ENCODE measurements at regions not wholly inside any gene's neighbourhood (a gene's known extent, or its start where the extent isn't known, plus 50 kb on each side); places are given as distances from the start of the nearest gene placed in this dataset.

DNA sequence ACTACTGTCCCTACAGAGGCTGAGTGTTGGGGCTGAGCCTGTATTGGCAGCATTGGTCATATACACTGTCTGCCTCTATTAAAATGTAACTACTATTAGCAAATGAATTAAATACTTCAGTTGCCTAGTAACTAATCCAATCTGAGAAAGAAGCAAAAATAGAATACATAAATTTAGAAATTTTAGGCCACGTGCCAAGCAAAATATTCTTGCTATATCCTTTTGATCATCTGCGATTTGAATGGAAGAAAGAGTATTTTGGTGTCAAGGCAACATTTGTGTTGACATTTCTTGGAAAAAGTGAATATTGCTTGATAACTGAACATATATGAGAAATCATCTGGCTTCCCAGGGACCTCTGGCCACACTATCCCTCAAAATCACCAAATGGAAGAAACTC lies 148.2 kb upstream of the TOPAZ1 start:
- peaks cover 14% of the 10 kb centered on the region for H3K4me1 Mint-ChIP-seq
- TF ChIP-seq, protein P1, sequence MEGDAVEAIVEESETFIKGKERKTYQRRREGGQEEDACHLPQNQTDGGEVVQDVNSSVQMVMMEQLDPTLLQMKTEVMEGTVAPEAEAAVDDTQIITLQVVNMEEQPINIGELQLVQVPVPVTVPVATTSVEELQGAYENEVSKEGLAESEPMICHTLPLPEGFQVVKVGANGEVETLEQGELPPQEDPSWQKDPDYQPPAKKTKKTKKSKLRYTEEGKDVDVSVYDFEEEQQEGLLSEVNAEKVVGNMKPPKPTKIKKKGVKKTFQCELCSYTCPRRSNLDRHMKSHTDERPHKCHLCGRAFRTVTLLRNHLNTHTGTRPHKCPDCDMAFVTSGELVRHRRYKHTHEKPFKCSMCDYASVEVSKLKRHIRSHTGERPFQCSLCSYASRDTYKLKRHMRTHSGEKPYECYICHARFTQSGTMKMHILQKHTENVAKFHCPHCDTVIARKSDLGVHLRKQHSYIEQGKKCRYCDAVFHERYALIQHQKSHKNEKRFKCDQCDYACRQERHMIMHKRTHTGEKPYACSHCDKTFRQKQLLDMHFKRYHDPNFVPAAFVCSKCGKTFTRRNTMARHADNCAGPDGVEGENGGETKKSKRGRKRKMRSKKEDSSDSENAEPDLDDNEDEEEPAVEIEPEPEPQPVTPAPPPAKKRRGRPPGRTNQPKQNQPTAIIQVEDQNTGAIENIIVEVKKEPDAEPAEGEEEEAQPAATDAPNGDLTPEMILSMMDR (IDR thresholded peaks at IDR 0.05): no peak
- H3K27ac Mint-ChIP-seq: no peak overlapping the region
- no peak overlapping the region for H3K4me3 Mint-ChIP-seq
- no peaks in the 10 kb centered on the region for H3K9me3 Mint-ChIP-seq
- no peaks in the 10 kb centered on the region for H3K36me3 Mint-ChIP-seq (ENCODE audit: low read depth)
- H3K27me3 Mint-ChIP-seq (ENCODE audit: low read depth, poor library complexity): peaks cover 3% of the 10 kb centered on the region
- DNase-seq: no peak

DNA sequence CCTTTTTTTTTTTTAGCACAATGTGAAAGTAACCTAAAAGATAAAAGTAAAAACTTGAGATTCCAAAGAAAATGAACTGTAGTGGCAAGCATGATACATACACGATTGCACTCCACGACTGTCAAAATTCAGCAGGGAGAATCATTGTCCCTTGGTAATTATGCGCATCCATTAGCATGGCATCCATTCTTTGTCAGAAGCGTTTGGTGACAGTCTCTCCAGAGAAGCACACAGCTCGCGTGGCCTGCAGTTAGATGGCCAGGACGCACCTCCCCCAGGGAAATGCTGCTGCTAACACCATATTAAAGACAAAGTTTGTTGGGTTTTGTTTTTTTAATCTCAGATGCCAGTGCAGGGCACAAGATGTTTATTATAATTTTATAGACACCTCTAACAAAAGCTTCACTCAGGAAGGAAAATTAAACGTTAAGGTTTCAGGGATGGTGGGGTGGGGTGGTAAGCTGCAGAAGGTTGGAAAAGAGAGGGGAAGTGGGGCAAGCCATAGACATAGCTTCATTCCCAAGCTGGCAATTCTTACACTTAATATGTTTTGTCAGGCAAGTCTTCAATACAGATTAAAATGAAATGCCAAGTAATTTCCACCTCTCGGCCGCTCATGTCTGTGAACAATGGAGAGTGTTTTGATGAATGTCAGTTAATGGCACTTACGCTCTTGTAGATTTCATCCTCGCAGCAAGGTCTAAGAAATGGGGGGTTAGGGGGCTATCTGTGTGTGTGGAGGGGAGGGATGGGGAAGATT lies 142.8 kb upstream of the TOPAZ1 start:
- DNase-seq: no peak
- no peak overlapping the region for H3K4me3 Mint-ChIP-seq
- H3K27ac Mint-ChIP-seq: no peak overlapping the region
- H3K36me3 Mint-ChIP-seq (ENCODE audit: low read depth): no peaks in the 10 kb centered on the region
- H3K4me1 Mint-ChIP-seq: peaks cover 24% of the 10 kb centered on the region
- peaks cover 12% of the 10 kb centered on the region for H3K27me3 Mint-ChIP-seq (ENCODE audit: low read depth, poor library complexity)
- no peaks in the 10 kb centered on the region for H3K9me3 Mint-ChIP-seq
- TF ChIP-seq, protein P1 (IDR thresholded peaks at IDR 0.05): no peak

- no peaks in the 10 kb centered on the region for H3K9me3 Mint-ChIP-seq
- H3K4me1 Mint-ChIP-seq: peaks cover 26% of the 10 kb centered on the region
- TF ChIP-seq, protein P1 (IDR thresholded peaks at IDR 0.05): no peak
- DNase-seq: no peak
- H3K36me3 Mint-ChIP-seq (ENCODE audit: low read depth): no peaks in the 10 kb centered on the region
- H3K27me3 Mint-ChIP-seq (ENCODE audit: low read depth, poor library complexity): peaks cover 12% of the 10 kb centered on the region
- H3K27ac Mint-ChIP-seq: no peak overlapping the region
- H3K4me3 Mint-ChIP-seq: no peak overlapping the region
Observed at GRCh38 chr3:44099566-44100297, 142.0 kb upstream of the TOPAZ1 start.

- Mint-ChIP-seq H3K27ac (no peak overlapping the region), H3K9me3 (no peaks in the 10 kb centered on the region), H3K4me1 (peaks cover 31% of the 10 kb centered on the region), H3K36me3 (ENCODE audit: low read depth) (no peaks in the 10 kb centered on the region), H3K27me3 (ENCODE audit: low read depth, poor library complexity) (peaks cover 12% of the 10 kb centered on the region), H3K4me3 (no peak overlapping the region)
- TF ChIP-seq, protein P1 (IDR thresholded peaks at IDR 0.05): no peak
- DNase-seq: no peak
Observed at GRCh38 chr3:44100298-44100695, 141.4 kb upstream of the TOPAZ1 start.

DNA sequence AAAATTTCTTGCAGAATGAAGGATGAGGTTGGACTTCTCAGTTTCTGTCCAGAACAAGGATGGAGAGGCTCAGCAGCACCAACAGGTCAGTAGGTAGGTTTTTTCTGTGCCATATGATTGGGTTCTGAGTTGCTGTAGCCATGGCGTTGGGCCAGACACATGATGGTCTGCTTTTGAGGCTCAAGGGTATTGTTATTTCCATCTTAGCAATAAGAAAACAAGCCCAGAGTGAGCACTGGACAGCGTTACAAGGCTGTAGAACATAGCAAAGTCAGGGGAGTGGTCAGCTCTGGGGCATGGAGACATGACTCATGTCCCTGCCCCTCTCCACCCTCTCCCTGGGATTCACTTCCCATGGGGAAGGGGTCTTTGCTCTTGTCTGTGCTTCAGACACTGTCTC lies 137.6 kb upstream of the TOPAZ1 start:
- TF ChIP-seq, protein P1 (IDR thresholded peaks at IDR 0.05): no peak
- peaks cover 30% of the 10 kb centered on the region for H3K4me1 Mint-ChIP-seq
- no peaks in the 10 kb centered on the region for H3K36me3 Mint-ChIP-seq (ENCODE audit: low read depth)
- no peak overlapping the region for H3K4me3 Mint-ChIP-seq
- no peaks in the 10 kb centered on the region for H3K9me3 Mint-ChIP-seq
- H3K27me3 Mint-ChIP-seq (ENCODE audit: low read depth, poor library complexity): peaks cover 5% of the 10 kb centered on the region
- no peak overlapping the region for H3K27ac Mint-ChIP-seq
- DNase-seq: no peak

Measured in nephron progenitor cell (in vitro differentiated cells).